ENCODE measurements at regions not wholly inside any gene's neighbourhood (a gene's known extent, or its start where the extent isn't known, plus 50 kb on each side); places are given as distances from the start of the nearest gene placed in this dataset.

DNA sequence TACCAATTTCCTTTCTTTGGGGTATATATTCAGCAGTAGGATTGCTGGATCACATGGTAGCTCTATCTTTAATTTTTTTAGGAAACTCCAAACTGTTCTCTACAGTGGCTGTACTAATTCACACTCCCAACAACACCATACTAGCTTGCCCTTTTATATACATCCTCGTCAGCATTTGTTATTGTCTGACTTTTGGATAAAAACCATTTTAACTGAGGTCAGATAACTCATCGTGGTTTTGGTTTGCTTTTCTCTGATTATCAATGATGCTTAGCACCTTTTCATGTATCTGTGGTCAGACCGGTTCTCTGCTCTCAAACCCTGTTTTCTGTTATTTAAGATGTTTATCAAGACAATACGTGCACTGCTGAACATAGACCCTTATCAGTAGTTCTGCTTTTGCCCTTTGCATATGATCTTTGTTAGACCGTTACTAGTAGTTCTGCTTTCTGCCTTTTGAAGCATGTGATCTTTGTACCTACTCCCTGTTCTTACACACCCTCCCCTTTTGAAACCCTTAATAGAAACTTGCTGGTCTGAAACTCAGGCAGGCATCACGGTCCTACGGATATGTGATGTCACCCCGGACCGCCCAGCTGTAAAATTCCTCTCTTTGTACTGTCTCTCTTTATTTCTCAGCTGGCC, 474.3 kb downstream of the RSL24D1 start:
- H3K27ac ChIP-seq (ENCODE audit: insufficient read depth, low read length): no peak overlapping the region
- H3K27me3 ChIP-seq (ENCODE audit: control insufficient read depth, insufficient read depth, low read length): no peaks in the 10 kb centered on the region
- no peaks in the 10 kb centered on the region for H3K9me3 ChIP-seq (ENCODE audit: control insufficient read depth, insufficient read depth, low read depth, low read length)
- H2AFZ ChIP-seq (ENCODE audit: low read length): no peak overlapping the region
- no peaks in the 10 kb centered on the region for H3K36me3 ChIP-seq (ENCODE audit: control insufficient read depth, insufficient read depth, low read length)
- no peaks in the 10 kb centered on the region for H4K20me1 ChIP-seq (ENCODE audit: control insufficient read depth, extremely low read depth, insufficient read depth, low read length)
- TF ChIP-seq, protein P1, sequence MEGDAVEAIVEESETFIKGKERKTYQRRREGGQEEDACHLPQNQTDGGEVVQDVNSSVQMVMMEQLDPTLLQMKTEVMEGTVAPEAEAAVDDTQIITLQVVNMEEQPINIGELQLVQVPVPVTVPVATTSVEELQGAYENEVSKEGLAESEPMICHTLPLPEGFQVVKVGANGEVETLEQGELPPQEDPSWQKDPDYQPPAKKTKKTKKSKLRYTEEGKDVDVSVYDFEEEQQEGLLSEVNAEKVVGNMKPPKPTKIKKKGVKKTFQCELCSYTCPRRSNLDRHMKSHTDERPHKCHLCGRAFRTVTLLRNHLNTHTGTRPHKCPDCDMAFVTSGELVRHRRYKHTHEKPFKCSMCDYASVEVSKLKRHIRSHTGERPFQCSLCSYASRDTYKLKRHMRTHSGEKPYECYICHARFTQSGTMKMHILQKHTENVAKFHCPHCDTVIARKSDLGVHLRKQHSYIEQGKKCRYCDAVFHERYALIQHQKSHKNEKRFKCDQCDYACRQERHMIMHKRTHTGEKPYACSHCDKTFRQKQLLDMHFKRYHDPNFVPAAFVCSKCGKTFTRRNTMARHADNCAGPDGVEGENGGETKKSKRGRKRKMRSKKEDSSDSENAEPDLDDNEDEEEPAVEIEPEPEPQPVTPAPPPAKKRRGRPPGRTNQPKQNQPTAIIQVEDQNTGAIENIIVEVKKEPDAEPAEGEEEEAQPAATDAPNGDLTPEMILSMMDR (conservative IDR thresholded peaks at IDR 0.05 in 1 of 2, IDR thresholded peaks at IDR 0.05 in 1 of 2; ENCODE audit: low read depth in 1 of 2, low read length in 2 of 2): no peak
- no peak for TF ChIP-seq EZH2 (IDR thresholded peaks at IDR 0.05; ENCODE audit: low read length, missing control alignments)
- no peaks in the 10 kb centered on the region for H3K79me2 ChIP-seq (ENCODE audit: control insufficient read depth, insufficient read depth, low read length)
- DNase-seq (ENCODE audit: low read depth in 2 of 2): no peak
- no peak overlapping the region for H3K9ac ChIP-seq (ENCODE audit: insufficient read depth, low read length)
- no peak overlapping the region for H3K4me3 ChIP-seq (replicated peaks in 1 of 4; ENCODE audit: control extremely low read depth in 1 of 4, insufficient read depth in 1 of 4, low read depth in 3 of 4, low read length in 4 of 4)
- H3K4me1 ChIP-seq (ENCODE audit: control insufficient read depth, extremely low read depth, insufficient read depth, low read length): no peaks in the 10 kb centered on the region
- H3K4me2 ChIP-seq (ENCODE audit: extremely low read depth, insufficient read depth, low read length): no peak overlapping the region

DNA sequence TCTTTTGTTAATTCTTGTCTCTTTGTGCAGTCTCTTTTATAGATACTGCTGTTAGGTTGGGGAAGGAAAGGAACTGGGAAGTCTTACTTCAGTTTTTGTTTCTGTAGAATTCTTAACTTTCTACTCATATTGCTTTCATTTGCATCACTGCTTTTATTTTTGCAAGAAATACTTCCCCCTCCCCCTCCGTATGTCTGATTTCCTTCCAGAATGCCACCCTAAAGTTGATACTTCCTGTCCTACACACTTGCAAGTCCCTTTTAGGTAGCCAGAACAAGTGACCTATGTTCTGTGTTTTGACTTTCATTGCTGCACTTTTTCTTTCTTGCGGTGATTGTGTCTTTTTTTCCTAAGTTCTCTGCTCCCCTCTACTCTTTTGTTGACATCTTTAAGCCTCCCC, 477.4 kb downstream of the RSL24D1 start:
- H2AFZ ChIP-seq (ENCODE audit: low read length): no peak overlapping the region

DNA sequence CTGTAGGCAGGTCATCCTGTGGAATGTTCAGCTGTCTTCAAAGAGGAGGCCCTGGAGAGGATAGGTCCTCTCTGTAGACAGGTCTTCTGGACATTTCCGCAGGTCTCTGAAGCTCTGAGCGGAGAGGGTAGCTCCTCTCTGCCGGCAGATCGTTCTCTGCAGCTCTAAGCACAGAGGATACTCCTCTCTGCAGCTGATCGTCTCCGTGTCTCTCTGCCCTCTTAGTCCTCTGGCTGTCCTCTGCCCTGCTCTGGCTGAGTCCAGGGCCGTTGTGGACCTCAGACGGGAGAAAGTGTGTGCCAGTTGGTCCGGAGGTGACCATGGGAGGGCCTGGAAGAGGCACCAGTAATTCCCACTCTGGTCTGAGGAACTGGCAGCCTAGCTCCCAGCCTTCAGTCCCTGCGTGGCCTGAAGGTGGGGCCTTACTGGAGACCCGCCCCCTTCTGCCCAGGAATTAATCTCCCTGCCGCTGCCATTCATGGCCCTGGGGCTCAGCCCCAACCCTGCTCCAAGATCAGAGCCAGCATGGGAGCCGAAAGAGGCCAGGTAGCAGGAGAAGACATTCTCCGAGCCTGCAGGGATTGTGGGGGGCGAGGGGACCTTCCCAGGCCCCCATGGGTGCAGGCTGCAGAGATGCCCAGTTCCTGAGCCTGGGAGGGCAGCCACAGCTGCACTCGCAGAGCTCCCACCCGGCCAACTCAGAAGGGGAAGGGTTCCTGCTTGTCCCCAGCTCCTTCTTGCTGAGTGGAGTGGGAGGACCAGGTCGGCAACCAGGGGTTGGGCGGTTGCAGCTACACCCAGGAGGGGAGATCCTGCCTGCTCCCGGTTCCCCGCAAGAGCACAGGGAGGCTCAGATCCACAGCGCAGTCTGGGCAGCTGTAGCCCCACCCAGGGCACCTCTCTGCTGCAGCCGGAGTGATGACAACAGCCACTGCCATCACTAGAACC, 488.7 kb downstream of the RSL24D1 start:
- Histone ChIP-seq H3K4me1 (ENCODE audit: control insufficient read depth, extremely low read depth, insufficient read depth, low read length) (no peaks in the 10 kb centered on the region), H3K27ac (ENCODE audit: insufficient read depth, low read length) (no peak overlapping the region), H3K4me2 (ENCODE audit: extremely low read depth, insufficient read depth, low read length) (no peak overlapping the region), H3K4me3 (replicated peaks in 1 of 4; ENCODE audit: control extremely low read depth in 1 of 4, insufficient read depth in 1 of 4, low read depth in 3 of 4, low read length in 4 of 4) (no peak overlapping the region), H3K9me3 (ENCODE audit: control insufficient read depth, insufficient read depth, low read depth, low read length) (no peaks in the 10 kb centered on the region), H3K36me3 (ENCODE audit: control insufficient read depth, insufficient read depth, low read length) (no peaks in the 10 kb centered on the region), H3K9ac (ENCODE audit: insufficient read depth, low read length) (no peak overlapping the region), H4K20me1 (ENCODE audit: control insufficient read depth, extremely low read depth, insufficient read depth, low read length) (no peaks in the 10 kb centered on the region), H3K79me2 (ENCODE audit: control insufficient read depth, insufficient read depth, low read length) (no peaks in the 10 kb centered on the region), H2AFZ (ENCODE audit: low read length) (no peak overlapping the region), H3K27me3 (ENCODE audit: control insufficient read depth, insufficient read depth, low read length) (no peaks in the 10 kb centered on the region)
- TF ChIP-seq EZH2 (IDR thresholded peaks at IDR 0.05; ENCODE audit: low read length, missing control alignments): no peak
- TF ChIP-seq, protein P1 (conservative IDR thresholded peaks at IDR 0.05 in 1 of 2, IDR thresholded peaks at IDR 0.05 in 1 of 2; ENCODE audit: low read depth in 1 of 2, low read length in 2 of 2): no peak
- DNase-seq (ENCODE audit: low read depth in 2 of 2): no peak

More for the DNA sequence above, 477.4 kb downstream of the RSL24D1 start:
- Histone ChIP-seq H3K79me2 (ENCODE audit: control insufficient read depth, insufficient read depth, low read length) (no peaks in the 10 kb centered on the region), H3K4me3 (replicated peaks in 1 of 4; ENCODE audit: control extremely low read depth in 1 of 4, insufficient read depth in 1 of 4, low read depth in 3 of 4, low read length in 4 of 4) (no peak overlapping the region), H3K4me1 (ENCODE audit: control insufficient read depth, extremely low read depth, insufficient read depth, low read length) (no peaks in the 10 kb centered on the region), H3K4me2 (ENCODE audit: extremely low read depth, insufficient read depth, low read length) (no peak overlapping the region), H3K27ac (ENCODE audit: insufficient read depth, low read length) (no peak overlapping the region), H4K20me1 (ENCODE audit: control insufficient read depth, extremely low read depth, insufficient read depth, low read length) (no peaks in the 10 kb centered on the region), H3K9ac (ENCODE audit: insufficient read depth, low read length) (no peak overlapping the region), H3K27me3 (ENCODE audit: control insufficient read depth, insufficient read depth, low read length) (no peaks in the 10 kb centered on the region), H3K9me3 (ENCODE audit: control insufficient read depth, insufficient read depth, low read depth, low read length) (no peaks in the 10 kb centered on the region), H3K36me3 (ENCODE audit: control insufficient read depth, insufficient read depth, low read length) (no peaks in the 10 kb centered on the region)
- TF ChIP-seq EZH2 (IDR thresholded peaks at IDR 0.05; ENCODE audit: low read length, missing control alignments): no peak
- TF ChIP-seq, protein P1 (conservative IDR thresholded peaks at IDR 0.05 in 1 of 2, IDR thresholded peaks at IDR 0.05 in 1 of 2; ENCODE audit: low read depth in 1 of 2, low read length in 2 of 2): no peak
- DNase-seq (ENCODE audit: low read depth in 2 of 2): no peak

Data from fibroblast of lung (primary cell).